Sigmoid colon (tissue), 4 donors: ENCODE measurements at regions not wholly inside any gene's neighbourhood (a gene's known extent, or its start where the extent isn't known, plus 50 kb on each side); places are given as distances from the start of the nearest gene placed in this dataset.

Experiments
- CTCF ChIP-seq, 4 experiments: fragments of 450-650 bp in 3 of 4; fragments of 200-600 bp in 1 of 4; IDR thresholded peaks; one replicate each; pipeline ENCODE4 v1.5.1; 2016 to 2019; ENCODE audit warnings: antibody characterized with exemption in 4 of 4, mild to moderate bottlenecking in 3 of 4, moderate library complexity in 2 of 4
- EP300 ChIP-seq, 4 donors: sonication (generic); formaldehyde crosslinking; IDR thresholded peaks; one replicate each; pipeline ENCODE4 v1.6.1; 2017; ENCODE audit warnings: antibody characterized with exemption in 4 of 4
- POLR2A ChIP-seq, 2 donors: fragments of 450-650 bp; IDR thresholded peaks; one replicate each; pipeline ENCODE4 v1.6.1; 2016; ENCODE audit warnings: antibody characterized with exemption in 2 of 2, mild to moderate bottlenecking in 2 of 2, moderate library complexity in 2 of 2
- POLR2AphosphoS5 ChIP-seq, 4 donors: sonication (generic); formaldehyde crosslinking; IDR thresholded peaks; one replicate each; pipeline ENCODE4 v1.6.1; 2017; ENCODE audit warnings: antibody characterized with exemption in 4 of 4

DNA sequence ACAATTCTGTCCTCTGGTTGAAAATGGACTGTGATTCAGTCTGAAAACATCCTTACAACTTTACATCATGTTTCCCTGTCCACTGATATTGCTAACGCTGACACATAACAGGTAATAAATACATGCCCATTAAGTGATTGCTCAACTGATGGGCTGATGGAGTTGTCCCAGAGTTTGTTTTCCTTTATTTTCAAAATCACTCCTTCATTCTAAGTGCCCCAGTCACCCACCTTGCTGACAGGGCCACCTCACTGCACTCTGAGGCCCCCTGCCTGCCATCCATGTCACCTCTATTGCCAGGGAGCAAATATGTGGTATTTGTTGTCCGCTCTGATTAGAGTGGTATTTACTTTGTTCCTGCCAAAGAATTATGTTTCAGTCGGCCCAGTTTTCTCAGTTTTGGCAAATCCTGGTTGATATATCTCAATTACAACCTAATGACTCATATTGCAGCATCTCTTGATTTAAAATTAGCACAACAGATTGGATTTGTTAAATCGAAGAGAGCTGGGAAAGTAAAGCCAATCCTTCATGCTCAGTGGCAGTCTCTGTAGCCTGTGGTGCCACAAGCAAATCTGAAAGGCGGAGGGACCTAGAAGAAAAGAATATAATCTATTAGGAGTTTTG, 105.1 kb downstream of the RDH14 start:
- TF ChIP-seq CTCF (IDR thresholded peaks at IDR 0.05), result no peak
- no peak for TF ChIP-seq POLR2A (IDR thresholded peaks at IDR 0.05)
- peak in 1 of 4 donors; percentile 14 for TF ChIP-seq POLR2AphosphoS5 (IDR thresholded peaks at IDR 0.05)
- TF ChIP-seq EP300 (IDR thresholded peaks at IDR 0.05), result no peak
